CMK (cell line): ENCODE measurements at regions not wholly inside any gene's neighbourhood (a gene's known extent, or its start where the extent isn't known, plus 50 kb on each side); places are given as distances from the start of the nearest gene placed in this dataset.
"Not testable (repeated sequence)": the region's sequence is repeated elsewhere in the genome, so short reads cannot be mapped to it uniquely, and the experiment has no call there.

Experiments
- DNase-seq: peaks from one replicate; pipeline ENCODE4 v3.0.0-alpha.2; 2010; ENCODE audit warnings: low read depth

DNA sequence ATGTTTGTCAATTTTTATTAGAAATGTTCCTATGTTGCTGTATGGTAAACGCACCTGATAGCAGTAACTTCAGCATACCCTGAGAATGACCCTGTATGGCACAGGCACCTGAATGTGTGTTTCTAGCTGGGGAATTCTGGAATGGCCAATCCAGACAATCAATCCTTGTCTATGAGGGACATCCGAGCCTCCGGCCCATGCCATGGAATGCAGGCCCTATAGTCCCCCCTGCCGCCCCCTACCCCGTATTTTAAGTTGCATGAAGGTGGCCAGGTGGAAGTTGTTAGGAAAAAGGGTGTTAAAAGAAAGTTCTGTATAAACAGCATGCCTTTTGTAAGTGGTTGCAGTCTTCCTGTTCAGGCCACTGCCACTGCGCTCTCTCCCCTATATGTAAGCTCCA, 595.9 kb downstream of the DSC3 start:
- DNase-seq: no peak

DNA sequence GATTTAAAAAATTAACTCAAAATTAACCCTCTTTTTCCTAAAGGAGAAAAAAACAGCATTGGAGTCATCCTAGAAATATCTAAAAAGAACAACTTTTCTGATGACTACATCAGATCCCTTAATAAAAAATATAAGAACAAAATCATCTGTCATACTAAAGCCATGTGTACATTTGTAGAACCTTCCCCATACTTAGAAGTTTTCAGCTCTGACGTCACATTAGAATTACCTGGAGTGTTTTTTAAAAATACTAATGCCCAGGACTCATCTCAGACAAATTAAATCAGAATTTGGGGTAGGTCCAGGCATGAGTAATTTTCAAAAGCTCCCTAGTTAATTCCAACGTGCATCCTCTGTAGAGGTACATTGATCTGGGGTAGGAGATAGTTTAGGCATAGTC, 598.0 kb downstream of the DSC3 start:
- DNase-seq: no peak

DNA sequence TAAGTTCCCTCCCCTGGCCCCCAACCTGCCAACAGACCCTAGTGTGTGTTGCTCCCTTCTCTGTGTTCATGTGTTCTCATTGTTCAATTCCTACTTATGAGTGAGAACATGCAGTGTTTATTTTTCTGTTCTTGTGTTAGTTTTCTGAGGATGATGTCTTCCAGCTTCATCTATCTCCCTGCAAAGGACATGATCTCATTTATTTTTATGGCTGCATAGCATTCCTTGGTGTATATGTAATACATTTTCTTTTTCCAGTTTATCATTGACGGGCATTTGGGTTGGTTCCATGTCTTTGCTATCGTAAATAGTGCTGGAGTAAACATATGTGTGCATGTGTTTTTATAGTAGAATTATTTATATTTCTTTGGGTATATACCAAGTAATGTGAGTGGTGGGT, 602.2 kb downstream of the DSC3 start:
- no peak for DNase-seq

DNA sequence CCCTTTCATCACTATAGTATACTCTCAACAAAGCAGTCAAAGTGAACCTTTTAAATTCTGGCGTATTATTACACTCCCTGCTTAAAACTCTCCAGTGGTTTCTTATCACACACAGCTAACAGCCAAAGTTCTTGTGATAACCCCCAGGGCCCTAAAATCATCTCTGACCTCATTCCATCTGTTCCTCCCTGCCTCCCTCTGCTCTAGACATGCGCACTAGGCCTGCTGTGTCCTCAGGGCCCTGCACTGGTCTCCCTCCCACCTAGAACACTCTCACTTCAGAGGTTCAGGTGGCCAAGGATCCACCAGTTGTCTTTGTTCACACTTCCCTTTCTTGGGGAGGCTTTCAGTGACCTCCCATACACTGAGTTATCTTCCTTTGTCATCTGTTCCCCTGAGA, 603.4 kb downstream of the DSC3 start:
- peak; percentile 78 for DNase-seq

DNA sequence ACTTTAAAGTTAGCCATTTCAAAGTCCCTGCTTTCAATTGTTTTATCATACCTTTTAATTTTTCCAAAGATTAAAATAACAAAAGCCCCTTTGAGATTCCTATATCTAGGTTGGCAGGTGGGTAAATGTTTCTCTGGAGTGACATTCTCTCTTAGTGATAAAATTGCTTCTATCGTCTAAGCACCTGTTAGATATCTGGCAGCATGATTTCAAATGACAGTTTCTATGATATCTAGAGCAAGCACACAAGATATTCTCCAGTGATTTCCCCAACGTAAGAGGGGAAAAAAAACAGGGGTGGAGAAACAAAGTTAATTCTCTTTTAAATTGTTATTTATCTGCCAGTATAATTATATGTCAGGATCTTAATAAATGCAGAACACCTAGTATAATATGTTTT, 610.2 kb downstream of the DSC3 start:
- DNase-seq: no peak

- not testable (repeated sequence) for DNase-seq
Measured at GRCh38 chr18:30419399-30419798, 623.1 kb downstream of the DSC3 start.

DNA sequence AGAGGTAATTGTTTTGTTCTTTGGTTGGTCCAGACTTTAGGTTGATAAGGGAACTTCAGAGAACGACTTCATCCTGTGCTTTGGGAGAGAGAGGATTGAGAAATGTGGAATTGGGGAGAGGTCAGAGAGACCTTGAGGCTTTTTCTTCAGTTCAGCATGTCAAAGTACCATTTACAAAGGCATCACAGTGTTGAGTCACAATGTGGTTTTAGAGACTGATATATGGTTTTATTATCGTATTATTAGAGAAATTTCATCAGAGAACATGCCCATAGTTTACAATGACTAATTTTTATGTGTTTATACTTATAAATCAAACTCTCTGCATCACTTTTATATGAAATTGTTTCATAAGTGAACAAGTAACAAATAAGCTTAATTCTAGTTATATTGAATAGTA, 626.6 kb downstream of the DSC3 start:
- DNase-seq: no peak

DNA sequence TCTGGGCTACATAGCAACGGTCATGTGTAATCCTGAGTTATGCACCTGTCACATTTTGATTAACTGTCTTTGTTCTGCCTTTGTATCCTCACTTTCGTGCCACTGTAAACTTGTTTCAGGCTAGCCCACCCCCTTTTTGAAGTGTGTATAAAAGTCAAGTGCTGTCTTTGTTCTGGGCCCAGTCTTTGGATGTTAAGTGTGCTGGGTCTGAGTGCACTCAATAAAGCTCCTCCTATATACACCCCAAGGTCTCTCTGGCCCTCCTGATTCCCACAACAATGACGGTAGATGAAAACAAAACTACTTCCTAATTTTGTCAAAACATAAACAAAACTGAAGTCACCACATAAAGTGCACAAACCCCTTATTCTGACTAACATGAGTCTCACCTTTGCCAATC, 633.4 kb downstream of the DSC3 start:
- DNase-seq: no peak

- DNase-seq: no peak
Measured at GRCh38 chr18:30406728-30407127, 635.8 kb downstream of the DSC3 start.

DNA sequence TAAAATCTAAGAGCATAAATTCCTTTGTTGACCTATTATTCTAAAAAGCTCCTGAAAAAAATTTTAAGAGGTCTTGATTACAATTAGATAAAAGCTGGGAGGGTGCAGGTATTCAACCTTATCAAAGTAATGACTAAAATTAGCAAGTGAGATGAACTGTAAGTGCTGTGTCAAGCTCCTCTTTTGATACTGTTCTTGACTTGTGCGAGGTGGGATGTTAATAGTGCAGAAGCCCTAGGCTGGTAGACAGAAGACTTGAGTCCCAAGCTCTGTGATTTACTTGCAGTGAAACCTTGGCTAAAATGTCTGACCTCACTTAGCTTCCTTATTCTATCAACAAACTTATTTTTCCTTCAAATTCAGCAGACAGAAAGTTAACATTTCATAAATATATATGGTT, 637.5 kb downstream of the DSC3 start:
- DNase-seq: no peak

- no peak for DNase-seq
Measured at GRCh38 chr18:30404422-30404821, 638.1 kb downstream of the DSC3 start.

GRCh38 chr18:30403278-30403677, 639.3 kb downstream of the DSC3 start:
- DNase-seq: no peak

DNA sequence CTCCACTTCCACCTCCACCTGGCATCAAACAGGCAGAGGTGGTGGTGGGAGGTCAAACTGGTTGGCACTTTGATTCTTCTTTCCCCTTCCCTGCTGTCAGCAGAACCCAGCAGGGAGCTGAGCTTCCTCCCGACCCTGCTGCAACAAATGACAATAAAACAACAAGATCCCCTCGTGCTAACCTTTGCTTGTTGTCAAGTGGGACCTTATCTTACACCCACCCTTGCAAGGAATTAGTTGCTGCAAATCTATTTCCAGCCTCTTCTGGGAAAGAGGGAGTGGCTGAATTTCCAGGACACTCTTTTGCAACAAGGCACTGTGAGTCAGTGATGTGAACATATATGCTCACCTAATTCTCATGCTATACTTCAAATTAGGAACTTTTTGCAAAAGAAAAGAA, 655.1 kb downstream of the DSC3 start:
- no peak for DNase-seq

DNA sequence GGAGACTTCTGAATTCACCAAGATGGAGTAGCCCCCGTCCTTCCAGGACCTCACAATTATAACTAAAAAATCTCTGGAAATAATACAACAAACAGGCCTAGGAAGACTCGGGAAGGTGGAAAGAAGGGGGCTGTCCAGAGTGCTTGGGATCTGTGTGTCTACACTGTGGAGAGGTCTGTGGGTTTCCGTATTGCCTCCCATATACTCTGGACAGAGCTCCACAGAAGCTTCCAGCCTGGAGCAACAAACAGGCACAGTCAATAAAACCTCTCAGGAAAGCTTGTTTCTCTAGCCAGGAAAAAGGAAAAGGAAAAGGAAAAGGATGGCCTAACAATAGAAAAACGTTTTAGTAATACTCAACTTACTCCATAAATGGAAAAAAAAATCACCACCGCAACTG, 655.9 kb downstream of the DSC3 start:
- no peak for DNase-seq

GRCh38 chr18:30385684-30386083, 656.9 kb downstream of the DSC3 start:
- no peak for DNase-seq

DNA sequence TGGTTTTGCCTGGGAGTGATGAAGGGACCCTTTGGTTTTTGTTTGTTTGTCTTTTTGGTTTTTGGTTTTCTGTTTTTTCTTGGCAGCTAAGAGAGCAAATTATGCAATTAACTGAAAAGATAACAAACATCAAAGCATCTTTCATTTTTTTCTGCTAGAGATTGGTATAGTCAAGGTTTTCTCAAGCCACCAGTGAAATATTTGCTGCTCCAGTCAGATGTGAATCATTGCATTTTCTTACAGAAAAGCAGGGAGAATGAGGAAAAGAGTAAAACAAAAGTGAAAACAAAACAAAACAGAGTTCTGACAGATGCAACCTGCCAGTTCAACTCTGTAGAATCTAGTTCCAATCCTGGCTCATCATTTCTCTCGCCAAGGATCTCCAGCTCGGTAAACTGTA, 660.7 kb downstream of the DSC3 start:
- DNase-seq: no peak

DNA sequence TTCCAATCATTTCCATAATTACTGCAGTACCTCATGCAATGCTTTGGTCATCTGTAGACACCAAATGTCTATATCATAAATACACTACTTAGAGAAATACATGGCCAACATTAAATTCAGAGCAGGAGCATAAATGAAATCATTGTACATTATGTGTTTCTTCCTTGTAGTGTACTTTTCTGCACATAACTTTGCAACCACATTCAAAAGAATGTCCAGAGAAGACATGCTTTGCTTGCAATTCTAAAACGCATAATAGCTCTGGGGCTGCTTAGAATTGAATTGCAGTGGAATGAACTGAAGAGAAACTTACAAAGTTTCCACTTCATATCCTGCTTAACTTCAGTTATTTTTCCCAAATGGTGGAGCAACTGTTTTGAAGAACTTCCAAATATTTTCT, 664.4 kb downstream of the DSC3 start:
- no peak for DNase-seq

DNA sequence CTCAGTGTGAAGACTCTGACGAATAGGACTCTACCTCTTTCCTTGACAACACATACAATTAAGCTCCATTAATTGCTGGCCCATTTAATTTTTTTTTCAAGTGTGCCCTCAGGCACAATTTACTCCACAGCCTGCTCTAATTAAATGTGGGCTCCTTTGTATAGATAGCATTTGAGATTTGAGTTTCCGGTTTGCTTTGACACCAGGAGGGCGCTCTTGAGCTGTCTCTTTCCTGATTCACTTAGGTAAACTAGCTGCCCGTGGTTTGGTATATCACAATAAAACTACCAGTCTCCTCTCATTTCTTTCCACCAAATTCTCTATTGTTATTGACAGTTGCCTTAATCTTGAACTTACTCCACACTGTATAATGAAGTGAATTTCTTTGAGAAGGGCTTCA, 666.0 kb downstream of the DSC3 start:
- DNase-seq: no peak

GRCh38 chr18:30361864-30362540, 680.5 kb downstream of the DSC3 start:
- no peak for DNase-seq

DNA sequence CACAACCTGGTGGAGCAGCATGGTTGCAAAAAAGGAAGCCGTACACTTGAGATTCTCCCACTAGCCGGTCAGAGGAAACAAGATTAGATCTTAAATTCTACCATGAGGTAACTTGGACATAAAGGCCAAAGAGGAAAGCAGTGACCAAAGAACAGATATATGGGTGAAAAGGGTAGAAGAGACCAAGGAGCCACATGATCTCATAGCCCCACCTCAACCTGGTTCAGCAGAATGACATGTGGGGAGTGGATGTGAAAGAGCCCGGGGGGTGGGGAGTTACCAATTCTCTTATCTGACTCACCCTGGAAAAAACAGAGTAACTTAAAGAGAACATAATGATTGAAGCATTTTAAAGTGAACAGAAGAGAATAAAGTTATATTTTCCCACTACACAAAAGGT, 683.0 kb downstream of the DSC3 start:
- peak; percentile 7 for DNase-seq

GRCh38 chr18:30358555-30358954, 684.0 kb downstream of the DSC3 start:
- no peak for DNase-seq

DNA sequence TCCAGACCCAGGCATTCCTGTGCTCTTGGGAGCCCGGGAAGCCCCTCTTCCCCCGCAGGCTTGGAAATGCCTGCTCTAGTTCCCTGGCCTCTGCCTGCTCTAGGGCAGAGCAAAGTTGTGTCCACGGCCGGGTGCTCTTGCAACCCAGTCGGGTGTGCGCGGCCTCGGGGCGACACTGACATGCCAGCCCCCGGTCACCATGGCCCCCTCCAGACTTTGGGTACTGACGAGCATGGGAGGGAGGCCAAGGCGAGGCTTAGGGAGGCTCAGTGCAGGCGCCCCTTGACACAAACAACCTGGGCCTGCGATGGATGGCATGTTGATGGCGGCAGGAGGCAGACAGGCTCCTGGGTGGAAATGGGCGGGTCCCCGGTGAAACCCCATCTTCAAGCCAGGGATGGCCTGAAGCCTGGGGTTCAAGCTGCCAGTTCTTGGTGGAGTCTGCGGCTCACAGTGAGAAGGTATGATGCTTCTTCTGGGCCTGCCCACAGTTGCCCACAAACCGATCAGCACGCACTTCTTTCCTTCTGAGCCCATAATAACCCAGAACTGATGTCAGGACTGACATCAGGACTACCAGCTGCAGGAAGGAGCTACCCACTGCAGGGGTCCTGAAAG, 689.9 kb downstream of the DSC3 start:
- DNase-seq: no peak

DNA sequence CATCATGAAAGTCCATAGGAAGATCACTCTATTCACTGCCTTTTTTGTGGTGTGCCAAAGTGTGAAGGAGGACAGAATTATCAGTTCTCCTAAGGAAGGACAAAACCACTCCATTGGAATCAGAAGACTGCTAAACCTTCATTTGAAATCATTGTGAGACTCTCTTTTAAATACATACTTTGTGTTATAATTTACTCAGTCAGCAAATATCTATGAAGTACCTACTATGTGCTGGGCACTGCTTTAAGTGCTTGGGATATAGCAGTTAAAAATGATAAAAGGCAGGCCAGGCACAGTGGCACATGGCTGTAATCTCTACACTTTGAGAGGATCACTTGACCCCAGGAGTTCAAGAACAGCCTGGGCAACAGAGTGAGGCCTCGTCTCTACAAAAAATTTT, 692.3 kb downstream of the DSC3 start:
- DNase-seq: no peak

GRCh38 chr18:30343090-30343489, 699.5 kb downstream of the DSC3 start:
- DNase-seq: no peak
